ENCODE measurements at regions not wholly inside any gene's neighbourhood (a gene's known extent, or its start where the extent isn't known, plus 50 kb on each side); places are given as distances from the start of the nearest gene placed in this dataset.

GRCh38 chr10:8193546-8193945 is 139.1 kb downstream of the GATA3 start:
- in situ Hi-C loops (cut with MboI; ENCODE audit: low pct_unique_long_range_greater_than_20kb, low sequenced_read_pairs, unreplicated experiment): no loop called here

GRCh38 chr10:8194050-8194449 is 139.6 kb downstream of the GATA3 start:
- in situ Hi-C loops (cut with MboI; ENCODE audit: low pct_unique_long_range_greater_than_20kb, low sequenced_read_pairs, unreplicated experiment): no loop called here
- no peak for TF ChIP-seq CTCF (IDR thresholded peaks at IDR 0.05; ENCODE audit: extremely low read depth, insufficient read depth, missing control alignments)
- DNase-seq (ENCODE audit: low spot score): no peak

More at GRCh38 chr10:8193546-8193945, 139.1 kb downstream of the GATA3 start:
- TF ChIP-seq CTCF (IDR thresholded peaks at IDR 0.05; ENCODE audit: extremely low read depth, insufficient read depth, missing control alignments): no peak
- no peak for DNase-seq (ENCODE audit: low spot score)

GRCh38 chr10:8206882-8207281 is 152.4 kb downstream of the GATA3 start:
- in situ Hi-C loops (cut with MboI; ENCODE audit: low pct_unique_long_range_greater_than_20kb, low sequenced_read_pairs, unreplicated experiment): no loop called here
- no peak for DNase-seq (ENCODE audit: low spot score)
- TF ChIP-seq CTCF (IDR thresholded peaks at IDR 0.05; ENCODE audit: extremely low read depth, insufficient read depth, missing control alignments): no peak

- no peak for TF ChIP-seq CTCF (IDR thresholded peaks at IDR 0.05; ENCODE audit: extremely low read depth, insufficient read depth, missing control alignments)
- DNase-seq (ENCODE audit: low spot score): no peak
- in situ Hi-C loops (cut with MboI; ENCODE audit: low pct_unique_long_range_greater_than_20kb, low sequenced_read_pairs, unreplicated experiment): no loop called here
Observed at GRCh38 chr10:8211631-8212030, 157.1 kb downstream of the GATA3 start.

GRCh38 chr10:8213735-8214134 is 159.2 kb downstream of the GATA3 start:
- no peak for TF ChIP-seq CTCF (IDR thresholded peaks at IDR 0.05; ENCODE audit: extremely low read depth, insufficient read depth, missing control alignments)
- DNase-seq (ENCODE audit: low spot score): no peak
- in situ Hi-C loops (cut with MboI; ENCODE audit: low pct_unique_long_range_greater_than_20kb, low sequenced_read_pairs, unreplicated experiment): no loop called here

- in situ Hi-C loops (cut with MboI; ENCODE audit: low pct_unique_long_range_greater_than_20kb, low sequenced_read_pairs, unreplicated experiment): no loop called here
- no peak for DNase-seq (ENCODE audit: low spot score)
- TF ChIP-seq CTCF (IDR thresholded peaks at IDR 0.05; ENCODE audit: extremely low read depth, insufficient read depth, missing control alignments): no peak
Observed at GRCh38 chr10:8214587-8214986, 160.1 kb downstream of the GATA3 start.

- TF ChIP-seq CTCF (IDR thresholded peaks at IDR 0.05; ENCODE audit: extremely low read depth, insufficient read depth, missing control alignments): no peak
- no peak for DNase-seq (ENCODE audit: low spot score)
- in situ Hi-C loops (cut with MboI; ENCODE audit: low pct_unique_long_range_greater_than_20kb, low sequenced_read_pairs, unreplicated experiment): no loop called here
Observed at GRCh38 chr10:8216893-8217292, 162.4 kb downstream of the GATA3 start.

Data from GM13977 (cell line).